ENCODE measurements at regions not wholly inside any gene's neighbourhood (a gene's known extent, or its start where the extent isn't known, plus 50 kb on each side); places are given as distances from the start of the nearest gene placed in this dataset.
"Not testable (repeated sequence)": the region's sequence is repeated elsewhere in the genome, so short reads cannot be mapped to it uniquely, and the experiment has no call there.

- DNase-seq, result no peak
Observed at GRCh38 chr13:80070024-80070703, 270.8 kb downstream of the SPRY2 start.

GRCh38 chr13:80069374-80069773, 271.6 kb downstream of the SPRY2 start:
- no peak for DNase-seq

GRCh38 chr13:80065996-80066395, 274.9 kb downstream of the SPRY2 start:
- no peak for DNase-seq

- DNase-seq, result not testable (repeated sequence)
Observed at GRCh38 chr13:80062416-80062815, 278.5 kb downstream of the SPRY2 start.

GRCh38 chr13:80059789-80060188, 281.1 kb downstream of the SPRY2 start:
- no peak for DNase-seq

- DNase-seq, result no peak
Observed at GRCh38 chr13:80058626-80059025, 282.3 kb downstream of the SPRY2 start.

- DNase-seq, result no peak
Observed at GRCh38 chr13:80055847-80056246, 285.1 kb downstream of the SPRY2 start.

GRCh38 chr13:80054806-80055205, 286.1 kb downstream of the SPRY2 start:
- no peak for DNase-seq

GRCh38 chr13:80052286-80052685, 288.6 kb downstream of the SPRY2 start:
- DNase-seq, result no peak

GRCh38 chr13:80050252-80050651, 290.7 kb downstream of the SPRY2 start:
- DNase-seq, result no peak

- DNase-seq, result peak; percentile 24 to 46
Observed at GRCh38 chr13:80048802-80049201, 292.1 kb downstream of the SPRY2 start.

GRCh38 chr13:80048030-80048429, 292.9 kb downstream of the SPRY2 start:
- no peak for DNase-seq

- DNase-seq, result no peak
Observed at GRCh38 chr13:80047406-80047805, 293.5 kb downstream of the SPRY2 start.

GRCh38 chr13:80040981-80041317, 300.0 kb downstream of the SPRY2 start:
- DNase-seq, result no peak

- no peak for DNase-seq
Observed at GRCh38 chr13:80040196-80040980, 300.5 kb downstream of the SPRY2 start.

GRCh38 chr13:80039000-80039399, 301.9 kb downstream of the SPRY2 start:
- DNase-seq, result no peak

- DNase-seq, result no peak
Observed at GRCh38 chr13:80038371-80038770, 302.6 kb downstream of the SPRY2 start.

GRCh38 chr13:80037505-80037888, 303.4 kb downstream of the SPRY2 start:
- DNase-seq, result no peak

- DNase-seq, result no peak
Observed at GRCh38 chr13:80036845-80037504, 304.0 kb downstream of the SPRY2 start.

- DNase-seq, result no peak
Observed at GRCh38 chr13:80035096-80035495, 305.8 kb downstream of the SPRY2 start.

- no peak for DNase-seq
Observed at GRCh38 chr13:80033951-80034350, 307.0 kb downstream of the SPRY2 start.

- no peak for DNase-seq
Observed at GRCh38 chr13:80033286-80033685, 307.6 kb downstream of the SPRY2 start.

- DNase-seq, result no peak
Observed at GRCh38 chr13:80030491-80030890, 310.4 kb downstream of the SPRY2 start.

- DNase-seq, result no peak
Observed at GRCh38 chr13:80029170-80029569, 311.8 kb downstream of the SPRY2 start.
